Hypothalamus (tissue), 51 donors: ENCODE measurements at regions not wholly inside any gene's neighbourhood (a gene's known extent, or its start where the extent isn't known, plus 50 kb on each side); places are given as distances from the start of the nearest gene placed in this dataset.
A peak's percentile ranks its signal among the peaks of the same experiment; 100 is the strongest.

Experiments used
- DNase-seq, 51 donors: peaks; one replicate each; lab custom pipeline; 2025; lab: John Stamatoyannopoulos, UW

GRCh38 chr11:19313140-19313539 is 72.4 kb upstream of the E2F8 start:
- no peak for DNase-seq

GRCh38 chr11:19311308-19312030 is 70.7 kb upstream of the E2F8 start:
- DNase-seq, result peak in 44 of 51 donors; percentile 4 to 84 (median 47)

- DNase-seq, result no peak
Measured at GRCh38 chr11:19307498-19307897, 66.8 kb upstream of the E2F8 start.

GRCh38 chr11:19306179-19306944 is 65.6 kb upstream of the E2F8 start:
- no peak for DNase-seq

- DNase-seq, result no peak
Measured at GRCh38 chr11:19301361-19301760, 60.6 kb upstream of the E2F8 start.

GRCh38 chr11:19294444-19294843 is 53.7 kb upstream of the E2F8 start:
- no peak for DNase-seq

GRCh38 chr11:19291064-19291463 is 50.3 kb upstream of the E2F8 start:
- no peak for DNase-seq
